Neural progenitor cell (in vitro differentiated cells): ENCODE measurements at regions not wholly inside any gene's neighbourhood (a gene's known extent, or its start where the extent isn't known, plus 50 kb on each side); places are given as distances from the start of the nearest gene placed in this dataset.

Experiments used
- DNase-seq: peaks from one replicate; pipeline ENCODE4 v3.0.0-alpha.2; 2016; ENCODE audit warnings: low spot score
- H2AFZ ChIP-seq: fragments of 200-600 bp; sonication (generic); replicated peaks from 2 replicates; pipeline ENCODE4 v1.6.1; 2016; ENCODE audit warnings: antibody characterized with exemption
- H3F3A ChIP-seq: fragments of 200-600 bp; sonication (generic); 2 replicates; pipeline ENCODE4 v1.6.1; 2016; ENCODE audit warnings: antibody characterized with exemption, low read depth
- H3K27ac ChIP-seq: fragments of 200-600 bp; sonication (generic); 2 replicates; pipeline ENCODE4 v1.5.1; 2016; ENCODE audit warnings: mild to moderate bottlenecking
- H3K27me3 ChIP-seq: fragments of 200-600 bp; sonication (generic); 2 replicates; pipeline ENCODE4 v1.6.1; 2016; ENCODE audit warnings: mild to moderate bottlenecking, moderate library complexity
- H3K36me3 ChIP-seq: fragments of 200-600 bp; sonication (generic); 2 replicates; pipeline ENCODE4 v1.5.1; 2016
- H3K4me1 ChIP-seq: fragments of 200-600 bp; sonication (generic); 2 replicates; pipeline ENCODE4 v1.6.1; 2016; ENCODE audit warnings: mixed run types
- H3K4me2 ChIP-seq: fragments of 200-600 bp; sonication (generic); 2 replicates; pipeline ENCODE4 v1.6.1; 2016
- H3K4me3 ChIP-seq: fragments of 200-600 bp; sonication (generic); 2 replicates; pipeline ENCODE4 v1.5.1; 2016
- H3K79me2 ChIP-seq: fragments of 200-600 bp; sonication (generic); 2 replicates; pipeline ENCODE4 v1.6.1; 2016; ENCODE audit warnings: low read depth
- H3K9ac ChIP-seq: fragments of 200-600 bp; sonication (generic); 2 replicates; pipeline ENCODE4 v1.6.1; 2016
- H3K9me3 ChIP-seq: fragments of 200-600 bp; sonication (generic); 2 replicates; pipeline ENCODE4 v1.5.1; 2016; ENCODE audit warnings: low read depth
- H4K20me1 ChIP-seq: fragments of 200-600 bp; sonication (generic); 2 replicates; pipeline ENCODE4 v1.6.1; 2016; ENCODE audit warnings: low read depth
- H3K27ac Mint-ChIP-seq: 3 replicates; pipeline ENCODE4 v1.8.0; 2021; ENCODE audit warnings: mixed read lengths
- H3K27me3 Mint-ChIP-seq: 2 replicates; pipeline ENCODE4 v1.8.0; 2022; ENCODE audit warnings: low read depth, mild to moderate bottlenecking, inconsistent platforms, moderate library complexity, mixed read lengths; ENCODE audit not compliant: insufficient read depth
- H3K36me3 Mint-ChIP-seq: 3 replicates; pipeline ENCODE4 v1.8.0; 2021; ENCODE audit warnings: mixed read lengths
- H3K4me1 Mint-ChIP-seq: 3 replicates; pipeline ENCODE4 v1.8.0; 2021; ENCODE audit warnings: mixed read lengths
- H3K4me3 Mint-ChIP-seq: 3 replicates; pipeline ENCODE4 v1.8.0; 2021; ENCODE audit warnings: mild to moderate bottlenecking, moderate library complexity, mixed read lengths
- H3K9me3 Mint-ChIP-seq: 3 replicates; pipeline ENCODE4 v1.8.0; 2020; ENCODE audit warnings: mixed read lengths
- EZH2 ChIP-seq: fragments of 200-600 bp; sonication (generic); IDR thresholded peaks from 2 replicates; pipeline ENCODE4 v1.6.1; 2017; ENCODE audit warnings: antibody characterized with exemption, mild to moderate bottlenecking, moderate library complexity
- EZH2phosphoT487 ChIP-seq: fragments of 200-600 bp; sonication (generic); IDR thresholded peaks from 2 replicates; pipeline ENCODE4 v1.6.1; 2017; ENCODE audit warnings: antibody characterized with exemption
- TF ChIP-seq, protein P1 (sequence below): fragments of 200-600 bp; sonication (generic); IDR thresholded peaks from 2 replicates; pipeline ENCODE4 v1.5.1; 2017; ENCODE audit warnings: antibody characterized with exemption, mild to moderate bottlenecking

GRCh38 chr11:25436326-25436725 lies 895.6 kb upstream of the ANO3 start:
- H3K4me2 ChIP-seq = no peak overlapping the region
- H3K9ac ChIP-seq = no peak overlapping the region
- Mint-ChIP-seq H3K9me3 (no peaks in the 10 kb centered on the region), H3K27ac (no peak overlapping the region), H3K4me1 (no peaks in the 10 kb centered on the region), H3K4me3 (no peak overlapping the region), H3K27me3 (no peaks in the 10 kb centered on the region), H3K36me3 (no peaks in the 10 kb centered on the region)
- H3K4me1 ChIP-seq = no peaks in the 10 kb centered on the region
- no peaks in the 10 kb centered on the region for H3F3A ChIP-seq
- H3K27ac ChIP-seq = no peak overlapping the region
- no peaks in the 10 kb centered on the region for H3K36me3 ChIP-seq
- H2AFZ ChIP-seq = no peak overlapping the region
- no peaks in the 10 kb centered on the region for H3K9me3 ChIP-seq
- H3K79me2 ChIP-seq = no peaks in the 10 kb centered on the region
- H4K20me1 ChIP-seq = no peaks in the 10 kb centered on the region
- H3K27me3 ChIP-seq = no peaks in the 10 kb centered on the region
- no peak overlapping the region for H3K4me3 ChIP-seq
- no peak for DNase-seq
- no peak for TF ChIP-seq EZH2
- TF ChIP-seq, protein P1, sequence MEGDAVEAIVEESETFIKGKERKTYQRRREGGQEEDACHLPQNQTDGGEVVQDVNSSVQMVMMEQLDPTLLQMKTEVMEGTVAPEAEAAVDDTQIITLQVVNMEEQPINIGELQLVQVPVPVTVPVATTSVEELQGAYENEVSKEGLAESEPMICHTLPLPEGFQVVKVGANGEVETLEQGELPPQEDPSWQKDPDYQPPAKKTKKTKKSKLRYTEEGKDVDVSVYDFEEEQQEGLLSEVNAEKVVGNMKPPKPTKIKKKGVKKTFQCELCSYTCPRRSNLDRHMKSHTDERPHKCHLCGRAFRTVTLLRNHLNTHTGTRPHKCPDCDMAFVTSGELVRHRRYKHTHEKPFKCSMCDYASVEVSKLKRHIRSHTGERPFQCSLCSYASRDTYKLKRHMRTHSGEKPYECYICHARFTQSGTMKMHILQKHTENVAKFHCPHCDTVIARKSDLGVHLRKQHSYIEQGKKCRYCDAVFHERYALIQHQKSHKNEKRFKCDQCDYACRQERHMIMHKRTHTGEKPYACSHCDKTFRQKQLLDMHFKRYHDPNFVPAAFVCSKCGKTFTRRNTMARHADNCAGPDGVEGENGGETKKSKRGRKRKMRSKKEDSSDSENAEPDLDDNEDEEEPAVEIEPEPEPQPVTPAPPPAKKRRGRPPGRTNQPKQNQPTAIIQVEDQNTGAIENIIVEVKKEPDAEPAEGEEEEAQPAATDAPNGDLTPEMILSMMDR = no peak
- no peak for TF ChIP-seq EZH2phosphoT487

- H2AFZ ChIP-seq = no peak overlapping the region
- Mint-ChIP-seq H3K4me3 (no peak overlapping the region), H3K36me3 (no peaks in the 10 kb centered on the region), H3K27ac (no peak overlapping the region), H3K9me3 (no peaks in the 10 kb centered on the region), H3K4me1 (no peaks in the 10 kb centered on the region), H3K27me3 (no peaks in the 10 kb centered on the region)
- no peaks in the 10 kb centered on the region for H3K4me1 ChIP-seq
- H3K27me3 ChIP-seq = no peaks in the 10 kb centered on the region
- H3K79me2 ChIP-seq = no peaks in the 10 kb centered on the region
- no peaks in the 10 kb centered on the region for H3F3A ChIP-seq
- H3K9ac ChIP-seq = no peak overlapping the region
- no peaks in the 10 kb centered on the region for H3K9me3 ChIP-seq
- DNase-seq = no peak
- H4K20me1 ChIP-seq = no peaks in the 10 kb centered on the region
- no peak overlapping the region for H3K27ac ChIP-seq
- no peak for TF ChIP-seq EZH2phosphoT487
- TF ChIP-seq, protein P1 = no peak
- no peak for TF ChIP-seq EZH2
- H3K4me2 ChIP-seq = no peak overlapping the region
- no peak overlapping the region for H3K4me3 ChIP-seq
- no peaks in the 10 kb centered on the region for H3K36me3 ChIP-seq
Observed at GRCh38 chr11:25441421-25441820, 890.5 kb upstream of the ANO3 start.

DNA sequence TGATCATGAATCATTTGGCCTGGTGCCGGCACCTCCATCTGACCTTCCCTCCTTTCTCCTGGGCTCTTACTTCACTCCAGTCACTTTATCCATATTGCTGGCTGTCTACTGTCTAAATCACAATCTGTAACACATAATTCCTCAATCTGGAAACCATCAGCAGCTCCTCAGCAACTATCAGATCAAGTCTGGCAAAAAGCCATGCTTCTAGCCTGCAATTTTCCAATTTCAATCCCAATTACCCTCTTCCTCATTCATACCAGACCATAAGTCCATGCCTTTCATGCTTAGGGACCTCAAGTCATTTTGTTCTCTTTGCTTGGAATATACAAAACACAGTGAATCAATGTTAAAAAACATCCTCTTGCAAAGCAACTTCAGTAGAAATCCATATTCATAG lies 882.8 kb upstream of the ANO3 start:
- no peak for TF ChIP-seq EZH2
- no peaks in the 10 kb centered on the region for H3K27me3 Mint-ChIP-seq
- no peaks in the 10 kb centered on the region for H3K36me3 ChIP-seq
- H3F3A ChIP-seq = no peaks in the 10 kb centered on the region
- no peaks in the 10 kb centered on the region for H3K9me3 ChIP-seq
- no peak overlapping the region for H2AFZ ChIP-seq
- H3K4me1 ChIP-seq = no peaks in the 10 kb centered on the region
- H3K9me3 Mint-ChIP-seq = no peaks in the 10 kb centered on the region
- H3K27me3 ChIP-seq = no peaks in the 10 kb centered on the region
- no peaks in the 10 kb centered on the region for H3K4me1 Mint-ChIP-seq
- H3K27ac Mint-ChIP-seq = no peak overlapping the region
- H3K36me3 Mint-ChIP-seq = no peaks in the 10 kb centered on the region
- H3K27ac ChIP-seq = no peak overlapping the region
- H3K79me2 ChIP-seq = no peaks in the 10 kb centered on the region
- no peaks in the 10 kb centered on the region for H4K20me1 ChIP-seq
- H3K4me3 Mint-ChIP-seq = no peak overlapping the region
- H3K4me2 ChIP-seq = no peak overlapping the region
- no peak overlapping the region for H3K4me3 ChIP-seq
- H3K9ac ChIP-seq = no peak overlapping the region
- DNase-seq = no peak

GRCh38 chr11:25453471-25453870 lies 878.5 kb upstream of the ANO3 start:
- no peak overlapping the region for H3K4me3 Mint-ChIP-seq

More at GRCh38 chr11:25453471-25453870, 878.5 kb upstream of the ANO3 start:
- no peak overlapping the region for H3K27ac ChIP-seq
- H3K27me3 Mint-ChIP-seq = no peaks in the 10 kb centered on the region
- H3K36me3 ChIP-seq = no peaks in the 10 kb centered on the region
- H3K4me1 ChIP-seq = no peaks in the 10 kb centered on the region
- H3K4me2 ChIP-seq = no peak overlapping the region
- H3K79me2 ChIP-seq = no peaks in the 10 kb centered on the region
- TF ChIP-seq EZH2phosphoT487 (no peak), EZH2 (no peak)
- TF ChIP-seq, protein P1 = no peak
- H3K27me3 ChIP-seq = no peaks in the 10 kb centered on the region
- no peak overlapping the region for H3K4me3 ChIP-seq
- no peaks in the 10 kb centered on the region for H3K9me3 ChIP-seq
- no peak overlapping the region for H3K9ac ChIP-seq
- DNase-seq = no peak
- H2AFZ ChIP-seq = no peak overlapping the region
- H3K4me1 Mint-ChIP-seq = no peaks in the 10 kb centered on the region
- no peaks in the 10 kb centered on the region for H3K36me3 Mint-ChIP-seq
- no peaks in the 10 kb centered on the region for H4K20me1 ChIP-seq
- H3F3A ChIP-seq = no peaks in the 10 kb centered on the region
- no peaks in the 10 kb centered on the region for H3K9me3 Mint-ChIP-seq
- H3K27ac Mint-ChIP-seq = no peak overlapping the region
